ENCODE measurements at regions not wholly inside any gene's neighbourhood (a gene's known extent, or its start where the extent isn't known, plus 50 kb on each side); places are given as distances from the start of the nearest gene placed in this dataset.

DNA sequence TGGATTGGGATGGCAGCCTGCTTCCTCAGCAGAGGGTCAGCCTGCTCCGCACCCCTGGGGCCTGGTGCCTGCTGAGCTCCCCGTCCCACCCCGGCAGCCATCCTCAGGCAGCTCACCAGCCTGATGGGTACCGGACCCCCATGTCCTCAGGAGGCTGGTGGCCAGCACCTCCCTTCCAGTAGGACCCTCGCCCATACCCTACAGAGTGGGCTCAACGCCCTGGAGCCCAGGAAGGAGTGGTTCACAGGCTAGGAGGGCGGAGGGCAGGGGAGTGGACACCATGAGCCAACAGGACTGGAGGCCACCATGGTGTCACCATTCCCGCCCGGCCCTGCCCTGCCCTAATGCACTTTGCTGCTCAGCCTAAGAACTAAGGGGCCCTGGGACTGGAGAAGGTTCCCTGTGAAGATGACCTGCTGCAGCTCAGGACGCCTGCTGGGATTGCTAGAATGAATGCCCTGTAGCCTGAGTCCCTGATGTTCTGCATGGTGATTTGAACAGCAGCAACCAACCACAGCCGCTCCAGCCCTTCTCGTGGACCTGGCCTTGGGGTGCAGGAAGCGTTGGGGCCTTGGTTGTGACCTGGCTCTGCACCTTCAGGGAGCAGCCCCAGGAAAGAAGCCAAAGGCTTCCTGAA is 1080.8 kb downstream of the BRD1 start:
- no peak for DNase-seq (ENCODE audit: low spot score)

GRCh38 chr22:48745842-48746788 is 1081.6 kb downstream of the BRD1 start:
- DNase-seq (ENCODE audit: low spot score), result no peak

DNA sequence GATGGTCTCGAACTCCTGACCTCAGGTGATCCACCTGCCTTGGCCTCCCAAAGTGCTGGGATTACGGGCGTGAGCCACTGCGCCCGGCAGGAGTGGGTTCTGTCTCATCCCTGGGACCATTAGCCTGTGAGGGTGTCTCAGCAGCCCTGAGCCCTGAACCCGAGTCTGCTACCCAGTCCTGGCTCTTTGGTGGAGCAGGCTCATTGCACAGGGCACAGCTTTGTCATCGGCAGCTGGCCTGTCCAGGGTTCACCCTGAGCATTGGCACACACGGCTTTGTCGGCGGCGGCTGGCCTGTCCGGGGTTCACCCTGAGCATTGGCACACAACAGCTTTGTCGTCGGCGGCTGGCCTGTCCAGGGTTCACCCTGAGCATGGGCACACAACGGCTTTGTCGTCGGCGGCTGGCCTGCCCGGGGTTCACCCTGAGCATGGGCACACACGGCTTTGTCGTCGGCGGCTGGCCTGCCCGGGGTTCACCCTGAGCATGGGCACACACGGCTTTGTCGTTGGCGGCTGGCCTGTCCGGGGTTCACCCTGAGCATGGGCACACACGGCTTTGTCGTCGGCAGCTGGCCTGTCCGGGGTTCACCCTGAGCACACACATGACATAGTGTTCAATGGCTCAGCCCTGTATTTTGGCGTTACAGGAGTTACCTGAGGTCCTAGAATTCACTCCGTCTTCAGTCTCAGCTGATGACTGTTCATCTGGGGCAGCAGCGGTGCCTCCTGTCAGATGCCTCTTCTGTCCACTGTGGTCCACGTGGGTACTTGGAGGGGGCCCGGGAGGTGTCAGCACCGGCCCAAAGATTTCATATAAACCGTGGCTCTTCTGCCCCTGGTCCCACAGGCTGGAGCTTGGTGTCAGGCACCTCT is 1082.5 kb downstream of the BRD1 start:
- DNase-seq (ENCODE audit: low spot score), result no peak

GRCh38 chr22:48744283-48744641 is 1083.4 kb downstream of the BRD1 start:
- DNase-seq (ENCODE audit: low spot score), result no peak

DNA sequence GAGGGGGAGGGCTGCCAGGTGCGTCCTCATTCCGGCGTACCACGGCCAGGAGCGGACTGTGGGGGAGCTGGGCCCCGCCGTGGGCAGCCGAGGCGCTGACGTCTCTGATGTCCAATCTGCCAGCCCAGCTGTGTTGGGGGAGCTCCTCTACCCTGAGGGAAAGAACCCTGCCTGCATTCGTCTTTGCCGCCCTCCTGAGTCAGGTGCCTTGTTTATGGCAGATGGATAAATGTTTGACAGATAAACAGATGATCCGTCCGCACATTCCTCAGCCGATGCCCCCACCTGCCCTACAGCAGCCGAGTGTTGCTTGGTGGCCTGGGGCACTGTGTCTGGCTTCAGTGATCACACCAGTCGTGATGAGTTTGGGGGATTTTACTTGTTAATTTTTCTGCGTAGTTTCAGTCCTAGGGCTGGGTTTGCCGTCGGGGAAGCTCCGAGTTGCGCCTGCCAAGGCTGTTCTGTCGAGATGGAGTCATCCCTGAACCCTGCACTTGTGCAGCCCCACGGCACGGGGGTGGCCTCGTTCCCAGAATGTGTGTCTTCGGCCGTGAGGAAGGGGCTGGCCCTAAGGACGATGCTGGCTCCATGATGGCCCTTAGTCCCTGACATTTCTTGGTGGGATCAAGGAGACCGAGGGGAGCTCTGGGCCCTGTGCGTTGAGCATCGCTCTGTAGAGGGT is 1083.9 kb downstream of the BRD1 start:
- no peak for DNase-seq (ENCODE audit: low spot score)

DNA sequence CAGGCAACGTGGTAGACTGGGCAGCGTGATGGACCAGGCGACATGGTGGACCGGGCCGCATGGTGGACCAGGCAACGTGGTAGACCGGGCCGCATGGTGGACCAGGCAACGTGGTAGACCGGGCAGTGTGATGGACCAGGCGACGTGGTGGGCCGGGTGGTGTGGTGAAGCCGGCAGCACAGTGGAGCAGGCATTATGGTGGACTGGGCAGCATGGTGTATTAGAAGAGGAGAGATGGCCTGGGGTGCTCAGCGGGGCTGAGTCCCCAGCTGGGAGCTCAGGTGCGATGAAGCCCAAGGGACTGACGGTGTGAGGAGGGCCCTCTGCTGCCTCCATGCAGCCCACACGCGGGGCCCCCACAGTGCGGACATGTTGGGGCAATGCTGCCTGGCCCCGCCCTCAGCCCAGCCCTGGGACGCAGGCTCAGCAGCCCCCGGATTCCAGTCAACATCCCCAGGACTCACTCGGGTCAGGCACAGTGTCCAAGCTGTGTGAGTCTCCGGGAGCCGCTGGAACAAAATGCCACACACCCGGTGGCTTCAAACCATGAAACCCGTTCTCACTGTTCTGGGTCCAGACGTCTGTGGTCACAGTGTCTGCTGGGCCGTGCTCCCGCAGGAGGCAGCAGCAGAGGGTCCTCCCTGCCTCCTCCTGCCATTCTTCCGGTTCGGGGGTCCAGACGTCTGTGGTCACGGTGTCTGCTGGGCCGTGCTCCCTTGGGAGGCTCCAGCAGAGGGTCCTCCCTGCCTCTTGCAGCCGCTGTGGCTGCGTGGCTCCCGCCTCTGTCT is 1084.9 kb downstream of the BRD1 start:
- DNase-seq (ENCODE audit: low spot score), result no peak

DNA sequence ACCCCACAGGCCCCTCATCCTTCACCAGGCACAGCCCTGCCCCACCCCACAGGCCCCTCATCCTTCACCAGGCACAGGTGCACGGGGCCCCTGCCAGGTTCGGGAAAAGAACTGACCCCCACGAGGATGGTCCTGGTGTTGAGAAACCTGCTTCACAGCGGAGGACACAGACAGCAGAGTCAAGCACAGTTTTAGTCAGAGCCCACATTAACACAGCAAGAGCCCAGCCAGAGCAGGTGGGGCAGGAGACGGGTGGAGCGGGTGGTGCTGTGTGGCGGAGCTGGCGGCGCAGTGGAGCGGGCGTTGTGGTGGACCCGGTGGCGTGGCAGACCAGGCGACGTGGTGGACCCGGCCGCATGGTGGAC is 1085.5 kb downstream of the BRD1 start:
- DNase-seq (ENCODE audit: low spot score), result no peak

DNA sequence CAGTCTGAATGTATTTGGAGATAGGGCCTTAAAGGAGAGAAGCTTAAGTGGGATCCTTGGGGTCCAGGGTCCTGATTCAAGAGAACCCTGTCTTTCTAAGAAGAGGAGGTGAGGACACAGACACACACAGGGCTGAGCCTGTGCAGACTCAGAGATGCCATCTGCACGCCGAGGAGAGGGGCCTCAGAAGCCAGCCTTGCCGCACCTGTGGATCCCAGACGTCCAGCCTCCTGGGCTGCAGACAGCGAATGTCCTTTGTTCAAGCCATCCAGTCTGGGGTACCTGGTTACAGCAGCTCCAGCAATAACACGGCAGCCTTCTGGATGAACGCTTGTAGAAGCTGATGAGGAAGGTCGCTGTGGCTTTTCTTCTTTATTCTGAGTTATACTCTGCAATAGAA is 1086.1 kb downstream of the BRD1 start:
- no peak for DNase-seq (ENCODE audit: low spot score)

GRCh38 chr22:48740731-48741405 is 1086.8 kb downstream of the BRD1 start:
- DNase-seq (ENCODE audit: low spot score), result no peak

GRCh38 chr22:48740086-48740730 is 1087.5 kb downstream of the BRD1 start:
- peak; percentile 23 for DNase-seq (ENCODE audit: low spot score)

GRCh38 chr22:48739348-48740085 is 1088.2 kb downstream of the BRD1 start:
- no peak for DNase-seq (ENCODE audit: low spot score)

DNA sequence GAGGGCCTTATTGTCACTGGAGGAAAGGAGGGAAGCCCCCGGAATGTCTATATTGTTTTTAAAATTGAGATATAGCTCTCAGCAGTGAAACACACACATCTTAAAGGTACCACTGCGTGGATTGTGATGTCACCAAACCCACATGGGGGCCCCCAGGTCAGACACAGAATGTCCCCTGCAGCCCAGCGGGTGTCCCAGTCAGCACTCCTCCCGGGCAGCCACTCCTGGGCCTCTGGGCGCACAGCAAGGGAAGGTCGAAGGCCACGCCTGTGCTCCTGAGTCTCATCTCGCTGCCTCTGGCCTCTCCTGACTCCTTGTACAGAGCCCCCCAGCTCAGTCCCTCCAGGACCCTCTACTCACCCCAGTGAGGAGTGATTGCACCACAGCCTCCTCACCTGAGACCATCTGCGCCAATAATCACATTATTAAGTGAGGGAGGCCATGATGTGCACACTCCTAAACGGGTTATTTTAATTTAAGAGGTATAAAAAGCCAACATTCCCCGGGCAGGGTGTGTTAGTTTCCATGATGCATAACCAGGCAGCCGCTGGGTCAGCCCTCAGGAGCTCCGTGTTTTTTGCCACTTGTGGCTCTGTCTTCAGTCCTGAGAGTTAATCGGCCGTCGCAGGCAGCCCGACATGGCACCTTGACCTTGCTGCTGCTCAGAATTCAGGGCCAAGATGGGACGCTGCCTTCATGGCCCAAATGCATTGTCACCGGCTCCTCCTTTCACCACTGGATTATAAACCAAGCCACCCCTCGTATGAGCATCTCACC is 1089.3 kb downstream of the BRD1 start:
- no peak for DNase-seq (ENCODE audit: low spot score)

DNA sequence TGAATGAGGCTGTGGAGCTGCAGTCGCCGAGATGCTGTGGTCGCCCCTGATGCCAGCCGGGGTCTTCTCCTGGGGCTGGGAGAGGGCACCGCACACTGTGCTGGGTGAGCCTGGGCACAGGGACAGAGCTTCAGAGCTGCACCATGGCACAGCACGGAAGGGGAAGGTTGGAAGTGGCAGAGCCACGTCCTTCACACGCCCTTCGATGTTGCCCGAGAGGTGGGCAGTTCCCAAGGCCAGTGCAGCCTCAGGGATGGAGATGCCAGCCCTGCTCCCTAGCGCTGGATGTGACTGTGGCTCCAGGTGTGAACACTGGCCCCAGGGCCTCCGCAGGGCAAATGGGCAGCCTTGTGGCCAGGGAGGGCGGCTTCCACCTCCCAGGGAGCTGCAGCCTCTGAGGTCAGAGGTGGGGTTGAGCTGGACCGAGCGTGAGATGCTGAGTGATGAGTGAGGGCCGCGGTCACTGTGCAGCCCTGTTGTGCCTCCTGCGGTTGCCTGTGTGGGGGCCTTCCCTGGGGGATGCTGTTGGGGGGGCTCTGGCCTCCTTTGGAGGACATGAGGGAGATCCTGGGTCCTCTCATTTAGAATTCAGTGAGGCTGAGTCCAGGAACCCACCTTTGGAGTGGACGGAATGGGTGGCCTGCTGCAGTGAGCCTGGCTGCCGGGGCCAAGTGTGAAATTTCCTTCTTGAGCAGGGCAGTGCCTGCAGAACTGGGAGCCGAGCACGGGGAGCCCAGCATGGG is 1090.0 kb downstream of the BRD1 start:
- no peak for DNase-seq (ENCODE audit: low spot score)

- no peak for DNase-seq (ENCODE audit: low spot score)
These were observed 1090.8 kb downstream of the BRD1 start for GRCh38 chr22:48736593-48737460.

- DNase-seq (ENCODE audit: low spot score), result no peak
These were observed 1092.7 kb downstream of the BRD1 start for GRCh38 chr22:48734961-48735360.

DNA sequence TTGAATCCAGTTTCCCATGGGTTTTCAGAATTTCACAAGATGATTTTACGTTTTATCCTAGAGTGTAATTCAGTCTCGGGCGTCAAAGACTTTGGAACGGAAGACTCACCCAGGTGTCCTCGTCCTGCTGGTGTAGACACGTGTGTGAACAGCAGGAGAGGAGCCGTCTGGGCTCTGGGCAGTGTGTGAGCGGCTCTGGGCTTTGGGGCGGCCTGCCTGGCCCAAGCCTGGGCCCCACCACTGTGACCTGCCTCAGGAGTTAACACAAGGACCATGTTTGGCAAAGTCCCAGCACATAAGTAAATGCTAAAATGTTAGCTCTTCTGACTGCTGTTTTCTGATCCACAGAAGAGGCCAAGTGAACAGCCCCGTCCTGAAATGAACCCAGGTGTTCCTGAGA is 1093.3 kb downstream of the BRD1 start:
- no peak for DNase-seq (ENCODE audit: low spot score)
